ENCODE measurements at regions not wholly inside any gene's neighbourhood (a gene's known extent, or its start where the extent isn't known, plus 50 kb on each side); places are given as distances from the start of the nearest gene placed in this dataset.

- TF ChIP-seq, protein P1, sequence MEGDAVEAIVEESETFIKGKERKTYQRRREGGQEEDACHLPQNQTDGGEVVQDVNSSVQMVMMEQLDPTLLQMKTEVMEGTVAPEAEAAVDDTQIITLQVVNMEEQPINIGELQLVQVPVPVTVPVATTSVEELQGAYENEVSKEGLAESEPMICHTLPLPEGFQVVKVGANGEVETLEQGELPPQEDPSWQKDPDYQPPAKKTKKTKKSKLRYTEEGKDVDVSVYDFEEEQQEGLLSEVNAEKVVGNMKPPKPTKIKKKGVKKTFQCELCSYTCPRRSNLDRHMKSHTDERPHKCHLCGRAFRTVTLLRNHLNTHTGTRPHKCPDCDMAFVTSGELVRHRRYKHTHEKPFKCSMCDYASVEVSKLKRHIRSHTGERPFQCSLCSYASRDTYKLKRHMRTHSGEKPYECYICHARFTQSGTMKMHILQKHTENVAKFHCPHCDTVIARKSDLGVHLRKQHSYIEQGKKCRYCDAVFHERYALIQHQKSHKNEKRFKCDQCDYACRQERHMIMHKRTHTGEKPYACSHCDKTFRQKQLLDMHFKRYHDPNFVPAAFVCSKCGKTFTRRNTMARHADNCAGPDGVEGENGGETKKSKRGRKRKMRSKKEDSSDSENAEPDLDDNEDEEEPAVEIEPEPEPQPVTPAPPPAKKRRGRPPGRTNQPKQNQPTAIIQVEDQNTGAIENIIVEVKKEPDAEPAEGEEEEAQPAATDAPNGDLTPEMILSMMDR (conservative IDR thresholded peaks at IDR 0.05; ENCODE audit: low read depth in 2 of 2), result peak; percentile 58 to 66
- no peak for TF ChIP-seq ZNF331 (CRISPR knock-in tag; IDR thresholded peaks at IDR 0.05; ENCODE audit: low read depth)
- Histone ChIP-seq H3K36me3 (ENCODE audit: insufficient read depth) (no peaks in the 10 kb centered on the region), H3K9me2 (ENCODE audit: insufficient read depth) (no peaks in the 10 kb centered on the region; the same call in 1 of the 2 replicates), H3K27me3 (ENCODE audit: insufficient read depth) (no peaks in the 10 kb centered on the region), H3K4me2 (no peak overlapping the region), H4K20me1 (replicated peaks; ENCODE audit: insufficient read depth) (no peaks in the 10 kb centered on the region), H3K4me1 (ENCODE audit: insufficient read depth) (no peaks in the 10 kb centered on the region), H3K79me2 (replicated peaks; ENCODE audit: insufficient read depth) (no peaks in the 10 kb centered on the region), H2AFZ (no peak overlapping the region), H3K4me3 (no peak overlapping the region), H3K27ac (ENCODE audit: low read depth) (no peak overlapping the region), H3F3A (replicated peaks; ENCODE audit: low read depth) (no peaks in the 10 kb centered on the region)
- no peaks in the 10 kb centered on the region for H3K27me3 Mint-ChIP-seq (ENCODE audit: insufficient read depth, low read depth, poor library complexity)
- no peak overlapping the region for H3K27ac Mint-ChIP-seq
- DNase-seq (ENCODE audit: low spot score), result peak; percentile 61
- no peaks in the 10 kb centered on the region for H3K9me3 Mint-ChIP-seq
- peak; percentile 79 for ATAC-seq
- H3K4me1 Mint-ChIP-seq, result peaks cover 3% of the 10 kb centered on the region; the same call in 2 of the 3 replicates
- no peaks in the 10 kb centered on the region for H3K36me3 Mint-ChIP-seq (ENCODE audit: low read depth)
- no peak overlapping the region for H3K4me3 Mint-ChIP-seq
These were observed 62.8 kb downstream of the FAM9B start for GRCh38 chrX:8971116-8971515.

DNA sequence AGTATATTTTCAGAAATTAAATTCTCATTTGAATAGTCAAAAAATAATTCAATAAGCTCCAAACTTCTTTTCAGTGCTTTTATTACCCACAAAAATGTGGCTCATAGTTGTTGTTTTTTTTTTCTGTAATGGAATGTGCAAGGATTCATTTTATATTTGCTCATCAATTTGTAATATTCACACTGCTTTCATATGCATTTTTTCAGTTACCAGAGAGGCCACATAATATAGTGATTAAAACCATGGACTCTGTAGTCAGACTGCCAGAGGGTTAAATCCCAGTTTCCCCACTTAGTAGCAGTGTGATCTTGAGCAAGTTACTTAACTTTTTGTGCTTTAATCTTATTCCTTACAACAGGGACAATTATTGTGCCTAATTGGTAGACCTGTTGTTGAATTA, 64.5 kb downstream of the FAM9B start:
- DNase-seq (ENCODE audit: low spot score) (no peak), ATAC-seq (no peak)
- Histone ChIP-seq H4K20me1 (replicated peaks; ENCODE audit: insufficient read depth) (no peaks in the 10 kb centered on the region), H3K36me3 (ENCODE audit: insufficient read depth) (no peaks in the 10 kb centered on the region), H3K27ac (ENCODE audit: low read depth) (no peak overlapping the region), H2AFZ (no peak overlapping the region), H3K4me1 (ENCODE audit: insufficient read depth) (no peaks in the 10 kb centered on the region), H3K27me3 (ENCODE audit: insufficient read depth) (no peaks in the 10 kb centered on the region), H3F3A (replicated peaks; ENCODE audit: low read depth) (no peaks in the 10 kb centered on the region), H3K4me3 (no peak overlapping the region), H3K4me2 (no peak overlapping the region), H3K79me2 (replicated peaks; ENCODE audit: insufficient read depth) (no peaks in the 10 kb centered on the region), H3K9me2 (ENCODE audit: insufficient read depth) (no peaks in the 10 kb centered on the region; the same call in 1 of the 2 replicates)
- Mint-ChIP-seq H3K9me3 (peaks cover 10% of the 10 kb centered on the region), H3K4me3 (no peak overlapping the region), H3K4me1 (peaks cover 3% of the 10 kb centered on the region; the same call in 2 of the 3 replicates), H3K36me3 (ENCODE audit: low read depth) (peaks cover 6% of the 10 kb centered on the region; the same call in 1 of the 3 replicates), H3K27me3 (ENCODE audit: insufficient read depth, low read depth, poor library complexity) (no peaks in the 10 kb centered on the region), H3K27ac (no peak overlapping the region)
- TF ChIP-seq REST (IDR thresholded peaks at IDR 0.05; ENCODE audit: unreplicated experiment), result no peak
- no peak for TF ChIP-seq EZH2 (IDR thresholded peaks at IDR 0.05; ENCODE audit: low read depth, unreplicated experiment)
- TF ChIP-seq ZNF462 (CRISPR knock-in tag; IDR thresholded peaks at IDR 0.05), result no peak
- no peak for TF ChIP-seq ETS1 (IDR thresholded peaks at IDR 0.05)
- no peak for TF ChIP-seq EZH2phosphoT487 (IDR thresholded peaks at IDR 0.05; ENCODE audit: unreplicated experiment)
- TF ChIP-seq POLR2AphosphoS5 (IDR thresholded peaks at IDR 0.05; ENCODE audit: low read depth), result no peak
- TF ChIP-seq ZNF331 (CRISPR knock-in tag; IDR thresholded peaks at IDR 0.05; ENCODE audit: low read depth), result no peak
